H7 (cell line): ENCODE measurements at regions not wholly inside any gene's neighbourhood (a gene's known extent, or its start where the extent isn't known, plus 50 kb on each side); places are given as distances from the start of the nearest gene placed in this dataset.

Experiments
- DNase-seq: peaks from one replicate; pipeline ENCODE4 v3.0.0; 2012
- H3K27me3 ChIP-seq: 2 replicates; pipeline ENCODE4 v1.6.0; 2011; ENCODE audit warnings: mild to moderate bottlenecking, low read length; ENCODE audit not compliant: control insufficient read depth, insufficient read depth
- H3K36me3 ChIP-seq: replicated peaks from 2 replicates; pipeline ENCODE4 v1.5.1; 2011; ENCODE audit warnings: low read length; ENCODE audit not compliant: control insufficient read depth, insufficient read depth
- H3K4me3 ChIP-seq: 2 replicates; pipeline ENCODE4 v1.5.1; 2011; ENCODE audit warnings: low read depth, mild to moderate bottlenecking, control low read depth, low read length, moderate library complexity; ENCODE audit not compliant: insufficient read depth

- DNase-seq, result no peak
- H3K4me3 ChIP-seq, result no peak overlapping the region
- no peaks in the 10 kb centered on the region for H3K27me3 ChIP-seq
- no peaks in the 10 kb centered on the region for H3K36me3 ChIP-seq
These were observed 215.3 kb upstream of the FAM174A start for GRCh38 chr5:100319885-100320284.

- H3K27me3 ChIP-seq, result no peaks in the 10 kb centered on the region
- H3K4me3 ChIP-seq, result no peak overlapping the region
- H3K36me3 ChIP-seq, result no peaks in the 10 kb centered on the region
- no peak for DNase-seq
These were observed 221.5 kb upstream of the FAM174A start for GRCh38 chr5:100313657-100314056.

- no peaks in the 10 kb centered on the region for H3K27me3 ChIP-seq
- no peak overlapping the region for H3K4me3 ChIP-seq
- no peak for DNase-seq
- no peaks in the 10 kb centered on the region for H3K36me3 ChIP-seq
These were observed 223.4 kb upstream of the FAM174A start for GRCh38 chr5:100311806-100312205.

GRCh38 chr5:100306000-100306399 is 229.2 kb upstream of the FAM174A start:
- no peaks in the 10 kb centered on the region for H3K27me3 ChIP-seq
- no peak overlapping the region for H3K4me3 ChIP-seq
- H3K36me3 ChIP-seq, result no peaks in the 10 kb centered on the region
- no peak for DNase-seq

- no peaks in the 10 kb centered on the region for H3K36me3 ChIP-seq
- no peak overlapping the region for H3K4me3 ChIP-seq
- no peaks in the 10 kb centered on the region for H3K27me3 ChIP-seq
- DNase-seq, result no peak
These were observed 232.0 kb upstream of the FAM174A start for GRCh38 chr5:100303216-100303615.

GRCh38 chr5:100299261-100299660 is 235.9 kb upstream of the FAM174A start:
- Histone ChIP-seq H3K36me3 (no peaks in the 10 kb centered on the region), H3K27me3 (no peaks in the 10 kb centered on the region), H3K4me3 (no peak overlapping the region)
- no peak for DNase-seq

- no peaks in the 10 kb centered on the region for H3K27me3 ChIP-seq
- H3K4me3 ChIP-seq, result no peak overlapping the region
- H3K36me3 ChIP-seq, result no peaks in the 10 kb centered on the region
- DNase-seq, result no peak
These were observed 259.1 kb upstream of the FAM174A start for GRCh38 chr5:100276071-100276470.

- Histone ChIP-seq H3K27me3 (no peaks in the 10 kb centered on the region), H3K36me3 (no peaks in the 10 kb centered on the region), H3K4me3 (no peak overlapping the region)
- DNase-seq, result no peak
These were observed 259.5 kb upstream of the FAM174A start for GRCh38 chr5:100275631-100276030.

- Histone ChIP-seq H3K4me3 (no peak overlapping the region), H3K27me3 (no peaks in the 10 kb centered on the region), H3K36me3 (no peaks in the 10 kb centered on the region)
- no peak for DNase-seq
These were observed 261.2 kb upstream of the FAM174A start for GRCh38 chr5:100273846-100274580.

GRCh38 chr5:100270023-100270771 is 265.0 kb upstream of the FAM174A start:
- no peaks in the 10 kb centered on the region for H3K27me3 ChIP-seq
- H3K36me3 ChIP-seq, result no peaks in the 10 kb centered on the region
- H3K4me3 ChIP-seq, result no peak overlapping the region
- DNase-seq, result no peak

- H3K36me3 ChIP-seq, result no peaks in the 10 kb centered on the region
- DNase-seq, result no peak
- H3K4me3 ChIP-seq, result no peak overlapping the region
- no peaks in the 10 kb centered on the region for H3K27me3 ChIP-seq
These were observed 274.2 kb upstream of the FAM174A start for GRCh38 chr5:100260968-100261367.

GRCh38 chr5:100252944-100253343 is 282.2 kb upstream of the FAM174A start:
- Histone ChIP-seq H3K36me3 (no peaks in the 10 kb centered on the region), H3K27me3 (no peaks in the 10 kb centered on the region), H3K4me3 (no peak overlapping the region)
- DNase-seq, result no peak

GRCh38 chr5:100252037-100252436 is 283.1 kb upstream of the FAM174A start:
- H3K27me3 ChIP-seq, result no peaks in the 10 kb centered on the region
- no peak for DNase-seq
- H3K36me3 ChIP-seq, result no peaks in the 10 kb centered on the region
- H3K4me3 ChIP-seq, result no peak overlapping the region

- Histone ChIP-seq H3K4me3 (no peak overlapping the region), H3K36me3 (no peaks in the 10 kb centered on the region), H3K27me3 (no peaks in the 10 kb centered on the region)
- DNase-seq, result no peak
These were observed 285.3 kb upstream of the FAM174A start for GRCh38 chr5:100249884-100250269.

- H3K36me3 ChIP-seq, result no peaks in the 10 kb centered on the region
- DNase-seq, result no peak
- H3K27me3 ChIP-seq, result no peaks in the 10 kb centered on the region
- H3K4me3 ChIP-seq, result no peak overlapping the region
These were observed 285.8 kb upstream of the FAM174A start for GRCh38 chr5:100249211-100249883.
